Endothelial cell of umbilical vein (primary cell): ENCODE measurements at regions not wholly inside any gene's neighbourhood (a gene's known extent, or its start where the extent isn't known, plus 50 kb on each side); places are given as distances from the start of the nearest gene placed in this dataset.

Source experiments
- POLR2AphosphoS5 ChIP-seq: IDR thresholded peaks from 2 replicates; pipeline ENCODE4 v1.6.1; 2012; ENCODE audit warnings: low read depth, mild to moderate bottlenecking, control low read depth, low read length, moderate library complexity; ENCODE audit not compliant: insufficient read depth
- TF ChIP-seq, protein P1 (sequence below), 2 donors: IDR thresholded peaks; 1 replicate in 1 of 2; 2 replicates in 1 of 2; pipeline ENCODE4 v1.5.1; 2011; ENCODE audit warnings: low read length in 2 of 2, mild to moderate bottlenecking in 2 of 2, moderate library complexity in 2 of 2, control low read depth in 1 of 2, inconsistent platforms in 1 of 2, low read depth in 1 of 2; ENCODE audit not compliant: insufficient read depth in 1 of 2; ENCODE audit errors: extremely low read depth in 1 of 2

DNA sequence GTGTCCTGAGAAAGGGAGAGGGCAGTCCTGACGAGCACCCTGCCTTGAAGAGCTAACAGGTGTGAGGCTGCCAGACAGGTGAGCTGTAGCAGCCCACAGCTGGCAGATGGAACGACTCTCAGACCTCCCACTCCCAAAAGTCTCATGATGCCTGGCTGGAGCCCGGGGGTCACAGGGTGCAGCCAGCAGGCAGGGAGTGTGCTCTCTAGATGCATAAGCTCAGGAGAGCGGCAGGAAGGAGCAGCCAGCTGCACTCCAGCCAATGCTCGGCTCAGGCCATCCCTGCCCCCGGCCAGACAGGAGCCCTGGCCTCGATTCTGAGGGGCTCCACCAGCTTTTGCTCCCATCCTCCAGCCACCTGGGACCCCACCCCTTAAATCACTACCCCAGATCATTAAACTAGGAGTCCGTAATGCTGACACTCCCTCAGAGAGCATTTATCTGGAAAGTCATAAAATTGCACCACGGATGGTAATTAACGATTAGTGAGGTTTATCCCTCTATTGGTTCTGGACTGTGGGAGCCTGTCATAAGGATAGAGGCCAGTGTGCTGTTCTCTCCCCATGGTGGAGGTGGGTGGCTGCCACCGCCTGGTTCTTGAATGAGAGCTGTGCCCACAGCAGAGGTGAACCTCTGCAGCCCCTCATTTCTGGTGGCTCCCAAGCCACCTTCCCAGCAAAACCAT lies 63.5 kb upstream of the ZMIZ1 start:
- TF ChIP-seq POLR2AphosphoS5, result no peak
- TF ChIP-seq, protein P1, sequence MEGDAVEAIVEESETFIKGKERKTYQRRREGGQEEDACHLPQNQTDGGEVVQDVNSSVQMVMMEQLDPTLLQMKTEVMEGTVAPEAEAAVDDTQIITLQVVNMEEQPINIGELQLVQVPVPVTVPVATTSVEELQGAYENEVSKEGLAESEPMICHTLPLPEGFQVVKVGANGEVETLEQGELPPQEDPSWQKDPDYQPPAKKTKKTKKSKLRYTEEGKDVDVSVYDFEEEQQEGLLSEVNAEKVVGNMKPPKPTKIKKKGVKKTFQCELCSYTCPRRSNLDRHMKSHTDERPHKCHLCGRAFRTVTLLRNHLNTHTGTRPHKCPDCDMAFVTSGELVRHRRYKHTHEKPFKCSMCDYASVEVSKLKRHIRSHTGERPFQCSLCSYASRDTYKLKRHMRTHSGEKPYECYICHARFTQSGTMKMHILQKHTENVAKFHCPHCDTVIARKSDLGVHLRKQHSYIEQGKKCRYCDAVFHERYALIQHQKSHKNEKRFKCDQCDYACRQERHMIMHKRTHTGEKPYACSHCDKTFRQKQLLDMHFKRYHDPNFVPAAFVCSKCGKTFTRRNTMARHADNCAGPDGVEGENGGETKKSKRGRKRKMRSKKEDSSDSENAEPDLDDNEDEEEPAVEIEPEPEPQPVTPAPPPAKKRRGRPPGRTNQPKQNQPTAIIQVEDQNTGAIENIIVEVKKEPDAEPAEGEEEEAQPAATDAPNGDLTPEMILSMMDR (IDR thresholded peaks at IDR 0.05; ENCODE audit: extremely low read depth in 1 of 2, insufficient read depth in 1 of 2, low read depth in 1 of 2, low read length in 2 of 2), result no peak
